CD4-positive, alpha-beta T cell treated with Interleukin-15 for 4 hours (primary cell): ENCODE measurements at regions not wholly inside any gene's neighbourhood (a gene's known extent, or its start where the extent isn't known, plus 50 kb on each side); places are given as distances from the start of the nearest gene placed in this dataset.

Source experiments
- DNase-seq: peaks from one replicate; pipeline ENCODE4 v3.0.0-alpha.2; 2020; ENCODE audit warnings: low spot score

- DNase-seq, result no peak
Observed at GRCh38 chr2:103810875-103811274, 1043.0 kb upstream of the POU3F3 start.

- DNase-seq, result no peak
Observed at GRCh38 chr2:103814016-103814415, 1039.9 kb upstream of the POU3F3 start.

GRCh38 chr2:103815731-103816130, 1038.2 kb upstream of the POU3F3 start:
- no peak for DNase-seq

GRCh38 chr2:103817746-103818145, 1036.2 kb upstream of the POU3F3 start:
- DNase-seq, result no peak

- DNase-seq, result no peak
Observed at GRCh38 chr2:103818176-103818575, 1035.7 kb upstream of the POU3F3 start.

- DNase-seq, result no peak
Observed at GRCh38 chr2:103819599-103819998, 1034.3 kb upstream of the POU3F3 start.

- DNase-seq, result no peak
Observed at GRCh38 chr2:103823847-103824246, 1030.1 kb upstream of the POU3F3 start.

- DNase-seq, result no peak
Observed at GRCh38 chr2:103847276-103847675, 1006.6 kb upstream of the POU3F3 start.

- DNase-seq, result no peak
Observed at GRCh38 chr2:103859238-103859637, 994.7 kb upstream of the POU3F3 start.

GRCh38 chr2:103860016-103860415, 993.9 kb upstream of the POU3F3 start:
- no peak for DNase-seq

GRCh38 chr2:103868396-103868795, 985.5 kb upstream of the POU3F3 start:
- no peak for DNase-seq

- no peak for DNase-seq
Observed at GRCh38 chr2:103873716-103874351, 980.1 kb upstream of the POU3F3 start.

- DNase-seq, result no peak
Observed at GRCh38 chr2:103875131-103875530, 978.8 kb upstream of the POU3F3 start.

GRCh38 chr2:103875531-103875930, 978.4 kb upstream of the POU3F3 start:
- no peak for DNase-seq

- DNase-seq, result no peak
Observed at GRCh38 chr2:103876611-103877010, 977.3 kb upstream of the POU3F3 start.

GRCh38 chr2:103879101-103879500, 974.8 kb upstream of the POU3F3 start:
- DNase-seq, result no peak

- no peak for DNase-seq
Observed at GRCh38 chr2:103880081-103880834, 973.7 kb upstream of the POU3F3 start.

- DNase-seq, result no peak
Observed at GRCh38 chr2:103887625-103888024, 966.3 kb upstream of the POU3F3 start.

GRCh38 chr2:103896182-103896581, 957.7 kb upstream of the POU3F3 start:
- no peak for DNase-seq

GRCh38 chr2:103898561-103898960, 955.4 kb upstream of the POU3F3 start:
- no peak for DNase-seq

- DNase-seq, result no peak
Observed at GRCh38 chr2:103902347-103902746, 951.6 kb upstream of the POU3F3 start.

GRCh38 chr2:103921161-103921560, 932.8 kb upstream of the POU3F3 start:
- no peak for DNase-seq

- no peak for DNase-seq
Observed at GRCh38 chr2:103942199-103942598, 911.7 kb upstream of the POU3F3 start.

- no peak for DNase-seq
Observed at GRCh38 chr2:103945083-103945482, 908.8 kb upstream of the POU3F3 start.
